ENCODE measurements at regions not wholly inside any gene's neighbourhood (a gene's known extent, or its start where the extent isn't known, plus 50 kb on each side); places are given as distances from the start of the nearest gene placed in this dataset.
"Not testable (repeated sequence)": the region's sequence is repeated elsewhere in the genome, so short reads cannot be mapped to it uniquely, and the experiment has no call there.

DNA sequence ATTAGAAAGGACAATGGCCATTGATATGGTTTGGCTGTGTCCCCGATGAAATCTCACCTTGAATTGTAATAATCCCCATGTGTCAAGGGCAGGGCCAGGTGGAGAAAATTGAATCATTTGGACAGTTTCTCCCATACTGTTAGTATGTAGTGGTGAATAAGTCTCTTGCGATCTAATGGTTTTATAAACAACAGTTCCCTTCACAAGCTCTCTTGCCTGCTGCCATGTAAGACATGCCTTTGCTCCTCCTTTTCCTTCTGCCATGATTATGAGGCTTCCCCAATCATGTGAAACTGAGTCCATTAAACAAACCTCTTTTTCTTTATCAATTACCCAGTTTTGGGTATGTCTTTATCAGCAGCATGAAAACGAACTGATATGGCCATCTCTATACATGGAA, 302.7 kb downstream of the SFMBT2 start:
- DNase-seq (ENCODE audit: low spot score): no peak

DNA sequence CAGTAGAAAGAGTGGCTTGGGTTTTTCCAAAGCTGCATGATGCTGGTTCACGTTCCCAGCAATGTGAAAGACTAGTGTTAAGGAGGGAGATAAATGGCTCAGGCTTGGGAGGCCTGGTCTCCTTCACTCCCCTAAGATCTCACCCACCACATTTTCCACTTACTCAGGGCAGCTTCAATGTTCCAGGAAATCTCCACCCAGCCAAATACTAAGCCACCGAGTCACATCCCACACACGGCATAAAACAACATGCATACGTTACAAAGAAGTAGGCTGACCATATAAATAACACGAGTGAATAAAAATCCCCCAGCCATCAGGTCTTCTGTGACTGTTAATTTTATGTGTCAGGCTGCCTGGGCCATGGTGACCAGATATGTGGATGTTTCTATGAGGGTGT, 303.5 kb downstream of the SFMBT2 start:
- no peak for DNase-seq (ENCODE audit: low spot score)

GRCh38 chr10:7104379-7104778, 306.5 kb downstream of the SFMBT2 start:
- DNase-seq (ENCODE audit: low spot score): not testable (repeated sequence)

GRCh38 chr10:7102557-7103349, 308.1 kb downstream of the SFMBT2 start:
- no peak for DNase-seq (ENCODE audit: low spot score)

DNA sequence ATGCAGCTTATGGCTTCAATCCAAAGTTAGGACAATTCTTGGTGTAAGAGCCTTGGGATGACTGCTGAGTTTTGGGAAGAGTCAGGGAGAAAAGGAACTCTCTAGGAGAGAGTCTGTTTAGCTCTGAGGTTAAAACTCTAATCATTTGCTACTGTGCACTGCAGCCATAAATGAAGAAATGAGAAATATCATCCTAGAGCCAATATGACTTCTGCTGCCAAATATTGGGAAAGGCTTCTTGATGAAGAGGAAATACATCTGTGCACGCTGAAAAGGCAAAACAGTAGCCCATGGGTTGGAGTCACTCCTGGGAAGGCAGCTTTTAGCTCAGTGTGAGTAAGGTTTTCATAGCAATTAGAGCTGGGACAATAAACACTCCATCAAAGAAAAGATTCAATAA, 308.8 kb downstream of the SFMBT2 start:
- DNase-seq (ENCODE audit: low spot score): no peak

DNA sequence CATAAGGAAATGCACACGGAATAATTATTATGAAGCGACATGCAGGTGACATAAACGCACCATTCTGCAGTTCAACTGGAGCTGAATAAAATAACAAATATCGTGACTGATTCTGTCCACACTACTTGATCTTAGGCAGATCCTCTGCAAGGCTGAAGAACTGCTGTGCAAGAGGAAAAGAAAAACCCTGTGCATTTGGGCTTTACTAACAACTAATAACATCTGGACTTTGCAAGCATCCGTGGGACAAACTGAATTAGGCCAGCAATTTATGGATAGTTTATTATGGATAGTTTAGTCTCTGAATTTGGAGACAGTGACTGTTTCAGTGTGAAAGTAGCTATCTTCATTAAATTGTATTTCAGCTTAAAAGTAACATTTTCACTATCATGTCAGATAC, 309.4 kb downstream of the SFMBT2 start:
- no peak for DNase-seq (ENCODE audit: low spot score)

- DNase-seq (ENCODE audit: low spot score): no peak
Observed at GRCh38 chr10:7100032-7100702, 310.7 kb downstream of the SFMBT2 start.

DNA sequence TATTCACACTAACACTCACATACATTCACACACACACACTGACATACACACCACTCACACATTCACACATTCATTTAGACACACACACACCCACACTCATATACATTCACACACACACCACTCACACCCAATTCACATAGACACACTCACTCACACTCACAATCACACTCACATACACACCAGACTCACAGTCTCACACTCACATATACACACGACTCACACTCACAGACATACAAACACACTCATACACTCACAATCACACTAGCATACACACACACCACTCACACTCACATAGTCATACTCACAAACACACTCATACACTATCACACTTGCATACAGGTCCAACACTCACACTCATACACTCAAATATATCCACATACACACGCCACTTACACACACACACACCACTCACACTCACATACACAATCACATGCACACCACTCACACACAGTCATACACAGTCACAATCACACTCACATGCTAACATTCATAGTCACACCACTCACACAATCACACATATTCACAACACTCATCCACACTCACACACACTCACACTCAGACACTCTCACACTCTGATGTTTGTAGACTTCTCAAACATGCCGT, 312.6 kb downstream of the SFMBT2 start:
- DNase-seq (ENCODE audit: low spot score): no peak

GRCh38 chr10:7094781-7095180, 316.1 kb downstream of the SFMBT2 start:
- DNase-seq (ENCODE audit: low spot score): no peak

- DNase-seq (ENCODE audit: low spot score): no peak
Observed at GRCh38 chr10:7093368-7093767, 317.5 kb downstream of the SFMBT2 start.

- DNase-seq (ENCODE audit: low spot score): no peak
Observed at GRCh38 chr10:7092603-7093002, 318.2 kb downstream of the SFMBT2 start.

GRCh38 chr10:7090529-7090928, 320.3 kb downstream of the SFMBT2 start:
- DNase-seq (ENCODE audit: low spot score): no peak

DNA sequence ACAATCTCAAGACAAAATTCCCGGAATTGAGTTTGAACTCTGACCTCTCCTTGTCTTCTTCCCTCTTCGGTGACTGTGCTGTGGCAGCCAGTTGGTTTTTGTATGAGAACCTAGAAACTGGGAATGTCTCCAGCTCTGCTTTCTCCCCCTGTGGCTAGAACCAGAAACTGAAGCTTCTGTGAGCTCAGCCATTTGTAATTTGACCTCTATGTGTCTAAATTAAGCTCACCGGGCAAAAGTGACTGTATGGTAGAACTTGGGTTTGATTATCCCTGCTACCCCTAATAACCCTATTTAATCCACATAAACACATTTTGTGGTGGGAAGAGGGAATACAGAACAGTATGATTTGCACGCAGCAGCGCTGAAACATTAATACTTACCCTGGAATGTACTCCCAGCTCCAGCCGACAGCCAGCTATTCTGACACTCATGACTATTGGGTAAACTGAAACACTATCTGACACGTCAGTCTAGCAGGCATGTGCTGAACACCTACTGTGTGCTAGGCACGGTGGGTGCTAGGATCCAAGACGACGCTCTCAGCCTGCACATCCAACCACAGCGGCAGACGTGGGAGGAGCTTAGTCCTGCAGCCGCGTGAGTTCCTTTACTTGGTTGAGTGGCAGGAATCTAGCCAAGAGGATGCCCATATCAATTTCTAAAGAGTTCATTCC, 324.8 kb downstream of the SFMBT2 start:
- no peak for DNase-seq (ENCODE audit: low spot score)

- DNase-seq (ENCODE audit: low spot score): no peak
Observed at GRCh38 chr10:7085147-7085912, 325.5 kb downstream of the SFMBT2 start.

DNA sequence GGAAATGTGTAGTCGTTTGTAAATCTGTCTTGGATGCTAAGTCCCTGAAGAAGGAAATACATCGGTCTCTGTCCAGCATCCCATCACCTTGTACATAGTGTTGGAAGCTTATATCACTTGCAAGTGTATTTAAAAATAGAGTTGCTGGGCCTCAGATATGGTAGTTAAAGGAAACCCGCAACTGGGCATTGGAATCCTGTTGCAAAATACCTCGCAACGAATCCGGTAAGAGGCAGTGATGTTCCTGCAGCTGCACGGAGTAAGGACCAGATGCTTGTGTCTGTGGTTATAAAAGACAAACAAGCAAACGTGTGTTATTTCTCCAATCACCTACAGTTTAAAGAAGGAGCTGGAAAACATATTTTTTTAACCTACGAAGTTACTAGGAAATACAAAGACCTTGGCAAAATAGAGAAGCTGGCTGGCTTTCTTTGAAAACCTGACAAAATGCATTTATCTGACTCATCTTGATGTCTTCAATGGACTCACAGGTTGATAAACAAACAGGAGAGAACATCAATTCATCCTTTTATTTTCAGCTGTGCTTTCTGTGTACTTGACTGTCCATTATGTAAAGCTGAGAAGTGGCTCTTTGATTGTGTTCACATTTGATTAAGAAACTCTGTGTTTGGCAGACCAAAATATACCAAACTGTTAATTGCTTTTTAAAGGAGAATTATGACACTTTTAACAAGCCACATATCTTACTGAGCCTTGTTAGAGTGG, 326.4 kb downstream of the SFMBT2 start:
- DNase-seq (ENCODE audit: low spot score): no peak

- DNase-seq (ENCODE audit: low spot score): no peak
Observed at GRCh38 chr10:7082967-7083366, 327.9 kb downstream of the SFMBT2 start.

- DNase-seq (ENCODE audit: low spot score): no peak
Observed at GRCh38 chr10:7077880-7078279, 333.0 kb downstream of the SFMBT2 start.

GRCh38 chr10:7075851-7076250, 335.0 kb downstream of the SFMBT2 start:
- no peak for DNase-seq (ENCODE audit: low spot score)

- DNase-seq (ENCODE audit: low spot score): no peak
Observed at GRCh38 chr10:7075110-7075509, 335.7 kb downstream of the SFMBT2 start.

DNA sequence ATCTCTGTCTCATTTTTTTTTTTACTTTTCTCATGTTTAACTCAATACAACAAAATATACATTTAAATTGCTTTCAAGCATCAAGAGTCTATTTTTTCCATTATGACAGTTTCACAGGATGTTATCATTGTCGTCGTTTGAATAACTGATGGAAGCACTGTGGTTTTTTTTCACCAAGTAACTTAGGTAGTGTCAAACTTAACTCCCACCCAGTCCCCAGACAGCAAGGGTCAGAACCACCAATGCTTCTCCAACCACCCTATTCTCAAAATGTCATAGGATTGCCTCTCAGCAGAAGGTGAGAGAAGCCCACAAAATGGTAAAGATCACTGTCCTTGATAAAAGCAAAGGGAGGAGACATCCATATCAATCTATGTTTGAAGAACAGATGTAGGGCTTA, 339.4 kb downstream of the SFMBT2 start:
- DNase-seq (ENCODE audit: low spot score): no peak

DNA sequence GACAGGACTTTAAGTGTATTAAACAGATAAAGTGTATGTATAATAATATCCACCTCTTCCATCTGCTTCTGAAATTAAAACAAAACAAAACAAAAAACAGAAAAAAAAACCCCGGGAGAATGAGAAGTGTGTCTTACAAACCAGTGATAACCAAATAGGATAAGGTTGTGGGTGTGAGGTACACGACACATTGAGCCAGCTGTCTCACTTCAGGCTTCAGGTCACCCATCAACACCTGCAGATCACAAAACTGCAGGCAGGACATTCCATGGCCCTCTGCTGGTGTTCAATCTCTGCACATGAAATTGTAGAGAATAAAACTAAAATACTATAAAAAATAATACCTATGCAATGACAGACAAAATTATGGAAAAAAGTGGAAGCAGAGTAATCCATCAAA, 339.9 kb downstream of the SFMBT2 start:
- no peak for DNase-seq (ENCODE audit: low spot score)

Measured in D341Med (cell line).